PC-9 (cell line): ENCODE measurements at regions not wholly inside any gene's neighbourhood (a gene's known extent, or its start where the extent isn't known, plus 50 kb on each side); places are given as distances from the start of the nearest gene placed in this dataset.

Experiments used
- EZH2 ChIP-seq: fragments of 200-600 bp; sonication (generic); IDR thresholded peaks from 2 replicates; pipeline ENCODE4 v1.8.0; 2017; ENCODE audit warnings: antibody characterized with exemption, low read depth
- TF ChIP-seq, protein P1 (sequence below): fragments of 200-600 bp; sonication (generic); conservative IDR thresholded peaks from 2 replicates; pipeline ENCODE4 v1.6.1; 2017; ENCODE audit warnings: mixed run types, antibody characterized with exemption, mild to moderate bottlenecking, moderate library complexity

DNA sequence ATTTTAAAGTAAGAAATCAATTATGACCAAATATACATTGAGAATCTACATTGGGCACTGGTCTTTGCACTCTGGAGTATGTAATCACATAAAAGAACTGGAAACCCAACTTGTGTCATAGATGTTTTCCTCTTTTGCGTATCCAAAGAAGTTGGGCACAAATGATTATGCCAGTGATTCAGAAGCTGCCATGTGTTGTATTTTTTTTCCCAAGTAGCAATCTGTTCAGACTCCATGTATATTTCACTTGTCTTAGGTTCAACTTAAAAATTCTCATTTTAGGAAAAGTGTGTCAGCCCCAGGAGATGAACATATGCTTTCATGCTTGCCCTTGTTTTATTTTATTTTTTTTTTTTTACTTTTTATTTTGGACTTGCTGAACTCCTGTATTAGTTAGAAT is 441.5 kb downstream of the PDZRN4 start:
- TF ChIP-seq, protein P1, sequence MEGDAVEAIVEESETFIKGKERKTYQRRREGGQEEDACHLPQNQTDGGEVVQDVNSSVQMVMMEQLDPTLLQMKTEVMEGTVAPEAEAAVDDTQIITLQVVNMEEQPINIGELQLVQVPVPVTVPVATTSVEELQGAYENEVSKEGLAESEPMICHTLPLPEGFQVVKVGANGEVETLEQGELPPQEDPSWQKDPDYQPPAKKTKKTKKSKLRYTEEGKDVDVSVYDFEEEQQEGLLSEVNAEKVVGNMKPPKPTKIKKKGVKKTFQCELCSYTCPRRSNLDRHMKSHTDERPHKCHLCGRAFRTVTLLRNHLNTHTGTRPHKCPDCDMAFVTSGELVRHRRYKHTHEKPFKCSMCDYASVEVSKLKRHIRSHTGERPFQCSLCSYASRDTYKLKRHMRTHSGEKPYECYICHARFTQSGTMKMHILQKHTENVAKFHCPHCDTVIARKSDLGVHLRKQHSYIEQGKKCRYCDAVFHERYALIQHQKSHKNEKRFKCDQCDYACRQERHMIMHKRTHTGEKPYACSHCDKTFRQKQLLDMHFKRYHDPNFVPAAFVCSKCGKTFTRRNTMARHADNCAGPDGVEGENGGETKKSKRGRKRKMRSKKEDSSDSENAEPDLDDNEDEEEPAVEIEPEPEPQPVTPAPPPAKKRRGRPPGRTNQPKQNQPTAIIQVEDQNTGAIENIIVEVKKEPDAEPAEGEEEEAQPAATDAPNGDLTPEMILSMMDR, result no peak
- TF ChIP-seq EZH2, result no peak
